NCI-H69 (cell line): ENCODE measurements at regions not wholly inside any gene's neighbourhood (a gene's known extent, or its start where the extent isn't known, plus 50 kb on each side); places are given as distances from the start of the nearest gene placed in this dataset.
A peak's percentile ranks its signal among the peaks of the same experiment; 100 is the strongest.

Experiments
- DNase-seq: peaks from one replicate; lab custom pipeline; 2025; lab: John Stamatoyannopoulos, UW

GRCh38 chr12:24414480-24414879, 465.0 kb upstream of the SOX5 start:
- DNase-seq: no peak

GRCh38 chr12:24411948-24412347, 462.5 kb upstream of the SOX5 start:
- no peak for DNase-seq

- DNase-seq: no peak
These were observed 460.4 kb upstream of the SOX5 start for GRCh38 chr12:24409868-24410267.

GRCh38 chr12:24408305-24408704, 458.8 kb upstream of the SOX5 start:
- DNase-seq: no peak

GRCh38 chr12:24407884-24408283, 458.4 kb upstream of the SOX5 start:
- DNase-seq: no peak

GRCh38 chr12:24404086-24404815, 454.8 kb upstream of the SOX5 start:
- peak; percentile 45 for DNase-seq

GRCh38 chr12:24400533-24400932, 451.1 kb upstream of the SOX5 start:
- DNase-seq: no peak

GRCh38 chr12:24398605-24399004, 449.1 kb upstream of the SOX5 start:
- no peak for DNase-seq

- DNase-seq: no peak
These were observed 446.8 kb upstream of the SOX5 start for GRCh38 chr12:24396224-24396623.

GRCh38 chr12:24394246-24394645, 444.8 kb upstream of the SOX5 start:
- no peak for DNase-seq

GRCh38 chr12:24393071-24393470, 443.6 kb upstream of the SOX5 start:
- DNase-seq: no peak

GRCh38 chr12:24389394-24389793, 439.9 kb upstream of the SOX5 start:
- DNase-seq: no peak

GRCh38 chr12:24387381-24387780, 437.9 kb upstream of the SOX5 start:
- DNase-seq: no peak

GRCh38 chr12:24386836-24387235, 437.4 kb upstream of the SOX5 start:
- DNase-seq: no peak

GRCh38 chr12:24381790-24382189, 432.3 kb upstream of the SOX5 start:
- no peak for DNase-seq

GRCh38 chr12:24379861-24380521, 430.5 kb upstream of the SOX5 start:
- DNase-seq: peak; percentile 80

- DNase-seq: no peak
These were observed 430.0 kb upstream of the SOX5 start for GRCh38 chr12:24379433-24379832.

GRCh38 chr12:24378548-24379407, 429.3 kb upstream of the SOX5 start:
- DNase-seq: peak; percentile 89

- no peak for DNase-seq
These were observed 425.0 kb upstream of the SOX5 start for GRCh38 chr12:24374452-24374851.

- DNase-seq: no peak
These were observed 423.5 kb upstream of the SOX5 start for GRCh38 chr12:24373004-24373403.

GRCh38 chr12:24366514-24366913, 417.0 kb upstream of the SOX5 start:
- DNase-seq: no peak

GRCh38 chr12:24364921-24365320, 415.5 kb upstream of the SOX5 start:
- peak; percentile 7 for DNase-seq
